Left renal pelvis (tissue), 4 donors: ENCODE measurements at regions not wholly inside any gene's neighbourhood (a gene's known extent, or its start where the extent isn't known, plus 50 kb on each side); places are given as distances from the start of the nearest gene placed in this dataset.
"Not testable (repeated sequence)": the region's sequence is repeated elsewhere in the genome, so short reads cannot be mapped to it uniquely, and the experiment has no call there.

ENCODE experiments used
- DNase-seq, 4 donors: peaks; one replicate each; pipeline ENCODE4 v3.0.0-alpha.2; 2013; ENCODE audit warnings: low read depth in 4 of 4, low spot score in 3 of 4

GRCh38 chr9:38259056-38259455 is 133.4 kb upstream of the ALDH1B1 start:
- DNase-seq: no peak

- DNase-seq: no peak
These were observed 134.8 kb upstream of the ALDH1B1 start for GRCh38 chr9:38257626-38258215.

- DNase-seq: no peak
These were observed 136.0 kb upstream of the ALDH1B1 start for GRCh38 chr9:38256461-38256860.

GRCh38 chr9:38255599-38255998 is 136.9 kb upstream of the ALDH1B1 start:
- no peak for DNase-seq

GRCh38 chr9:38254756-38255155 is 137.7 kb upstream of the ALDH1B1 start:
- no peak for DNase-seq

GRCh38 chr9:38254151-38254550 is 138.4 kb upstream of the ALDH1B1 start:
- DNase-seq: no peak

GRCh38 chr9:38253200-38253599 is 139.3 kb upstream of the ALDH1B1 start:
- DNase-seq: no peak

GRCh38 chr9:38251036-38251860 is 141.3 kb upstream of the ALDH1B1 start:
- no peak for DNase-seq

GRCh38 chr9:38250279-38251035 is 142.0 kb upstream of the ALDH1B1 start:
- no peak for DNase-seq

GRCh38 chr9:38249587-38250210 is 142.8 kb upstream of the ALDH1B1 start:
- no peak for DNase-seq

GRCh38 chr9:38249049-38249448 is 143.5 kb upstream of the ALDH1B1 start:
- no peak for DNase-seq

GRCh38 chr9:38246833-38247232 is 145.7 kb upstream of the ALDH1B1 start:
- no peak for DNase-seq

GRCh38 chr9:38244971-38245370 is 147.5 kb upstream of the ALDH1B1 start:
- DNase-seq: no peak

GRCh38 chr9:38243993-38244392 is 148.5 kb upstream of the ALDH1B1 start:
- DNase-seq: no peak

GRCh38 chr9:38242151-38242550 is 150.4 kb upstream of the ALDH1B1 start:
- not testable (repeated sequence) for DNase-seq

GRCh38 chr9:38240051-38240450 is 152.5 kb upstream of the ALDH1B1 start:
- DNase-seq: no peak

GRCh38 chr9:38235244-38235643 is 157.3 kb upstream of the ALDH1B1 start:
- DNase-seq: no peak

- no peak for DNase-seq
These were observed 157.9 kb upstream of the ALDH1B1 start for GRCh38 chr9:38234479-38235170.

- no peak for DNase-seq
These were observed 158.6 kb upstream of the ALDH1B1 start for GRCh38 chr9:38233796-38234355.

- DNase-seq: no peak
These were observed 159.2 kb upstream of the ALDH1B1 start for GRCh38 chr9:38233343-38233742.
